ENCODE measurements at regions not wholly inside any gene's neighbourhood (a gene's known extent, or its start where the extent isn't known, plus 50 kb on each side); places are given as distances from the start of the nearest gene placed in this dataset.

- H3K4me2 ChIP-seq (ENCODE audit: low read length) = no peak overlapping the region
- no peaks in the 10 kb centered on the region for H3K4me1 ChIP-seq (ENCODE audit: insufficient read depth, low read length, severe bottlenecking)
- no peak overlapping the region for H3K4me3 ChIP-seq (ENCODE audit: low read depth, low read length, poor library complexity, severe bottlenecking)
These were observed 100.2 kb upstream of the JADE1 start for GRCh38 chr4:128709268-128709667.

DNA sequence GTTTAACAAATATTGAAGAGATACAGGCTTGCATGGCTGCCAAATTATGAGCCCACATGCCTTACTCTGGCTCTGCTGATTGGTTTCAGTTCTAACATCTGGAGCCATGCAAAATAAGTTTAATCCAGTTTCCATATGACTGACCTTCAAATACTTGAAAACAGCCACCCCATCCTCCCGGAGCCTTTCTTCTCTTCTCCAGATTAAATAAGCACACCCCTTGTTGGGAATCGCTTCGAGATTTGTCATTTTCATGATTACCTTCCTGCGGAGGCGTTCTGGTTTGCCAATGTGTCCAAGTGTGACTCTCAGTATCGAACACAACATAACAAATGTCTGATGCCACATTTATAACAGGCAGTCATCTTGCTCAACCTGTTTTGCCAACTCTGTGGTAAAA is 101.6 kb upstream of the JADE1 start:
- Histone ChIP-seq H3K36me3 (ENCODE audit: insufficient read depth, low read length) (no peaks in the 10 kb centered on the region), H3K27ac (ENCODE audit: low read depth, low read length, poor library complexity, severe bottlenecking) (no peak overlapping the region), H3F3A (ENCODE audit: insufficient read depth, low read length) (no peaks in the 10 kb centered on the region), H3K9ac (ENCODE audit: low read length) (no peak overlapping the region), H3K9me2 (ENCODE audit: low read depth, low read length) (no peaks in the 10 kb centered on the region), H3K27me3 (ENCODE audit: insufficient read depth, low read length) (no peaks in the 10 kb centered on the region), H3K4me3 (ENCODE audit: low read depth, low read length, poor library complexity, severe bottlenecking) (no peak overlapping the region), H2AFZ (ENCODE audit: low read length) (no peak overlapping the region), H3K4me1 (ENCODE audit: insufficient read depth, low read length, severe bottlenecking) (no peaks in the 10 kb centered on the region), H4K20me1 (ENCODE audit: insufficient read depth, low read length) (no peaks in the 10 kb centered on the region), H3K4me2 (ENCODE audit: low read length) (no peak overlapping the region), H3K79me2 (ENCODE audit: insufficient read depth, low read length) (no peaks in the 10 kb centered on the region), H3K9me3 (ENCODE audit: low read length) (no peaks in the 10 kb centered on the region)
- no peak for TF ChIP-seq EZH2 (IDR thresholded peaks at IDR 0.05; ENCODE audit: borderline replicate concordance, low read length)
- TF ChIP-seq, protein P1, sequence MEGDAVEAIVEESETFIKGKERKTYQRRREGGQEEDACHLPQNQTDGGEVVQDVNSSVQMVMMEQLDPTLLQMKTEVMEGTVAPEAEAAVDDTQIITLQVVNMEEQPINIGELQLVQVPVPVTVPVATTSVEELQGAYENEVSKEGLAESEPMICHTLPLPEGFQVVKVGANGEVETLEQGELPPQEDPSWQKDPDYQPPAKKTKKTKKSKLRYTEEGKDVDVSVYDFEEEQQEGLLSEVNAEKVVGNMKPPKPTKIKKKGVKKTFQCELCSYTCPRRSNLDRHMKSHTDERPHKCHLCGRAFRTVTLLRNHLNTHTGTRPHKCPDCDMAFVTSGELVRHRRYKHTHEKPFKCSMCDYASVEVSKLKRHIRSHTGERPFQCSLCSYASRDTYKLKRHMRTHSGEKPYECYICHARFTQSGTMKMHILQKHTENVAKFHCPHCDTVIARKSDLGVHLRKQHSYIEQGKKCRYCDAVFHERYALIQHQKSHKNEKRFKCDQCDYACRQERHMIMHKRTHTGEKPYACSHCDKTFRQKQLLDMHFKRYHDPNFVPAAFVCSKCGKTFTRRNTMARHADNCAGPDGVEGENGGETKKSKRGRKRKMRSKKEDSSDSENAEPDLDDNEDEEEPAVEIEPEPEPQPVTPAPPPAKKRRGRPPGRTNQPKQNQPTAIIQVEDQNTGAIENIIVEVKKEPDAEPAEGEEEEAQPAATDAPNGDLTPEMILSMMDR (IDR thresholded peaks at IDR 0.05; ENCODE audit: low read length) = no peak

More at GRCh38 chr4:128709268-128709667, 100.2 kb upstream of the JADE1 start:
- H3K36me3 ChIP-seq (ENCODE audit: insufficient read depth, low read length) = no peaks in the 10 kb centered on the region
- H3K79me2 ChIP-seq (ENCODE audit: insufficient read depth, low read length) = no peaks in the 10 kb centered on the region
- TF ChIP-seq, protein P1 (IDR thresholded peaks at IDR 0.05; ENCODE audit: low read length) = no peak
- TF ChIP-seq EZH2 (IDR thresholded peaks at IDR 0.05; ENCODE audit: borderline replicate concordance, low read length) = no peak
- H3K9me2 ChIP-seq (ENCODE audit: low read depth, low read length) = no peaks in the 10 kb centered on the region
- H3K9ac ChIP-seq (ENCODE audit: low read length) = no peak overlapping the region
- H2AFZ ChIP-seq (ENCODE audit: low read length) = no peak overlapping the region
- no peak overlapping the region for H3K27ac ChIP-seq (ENCODE audit: low read depth, low read length, poor library complexity, severe bottlenecking)
- H3K27me3 ChIP-seq (ENCODE audit: insufficient read depth, low read length) = no peaks in the 10 kb centered on the region
- H3K9me3 ChIP-seq (ENCODE audit: low read length) = no peaks in the 10 kb centered on the region
- H4K20me1 ChIP-seq (ENCODE audit: insufficient read depth, low read length) = no peaks in the 10 kb centered on the region
- no peaks in the 10 kb centered on the region for H3F3A ChIP-seq (ENCODE audit: insufficient read depth, low read length)

DNA sequence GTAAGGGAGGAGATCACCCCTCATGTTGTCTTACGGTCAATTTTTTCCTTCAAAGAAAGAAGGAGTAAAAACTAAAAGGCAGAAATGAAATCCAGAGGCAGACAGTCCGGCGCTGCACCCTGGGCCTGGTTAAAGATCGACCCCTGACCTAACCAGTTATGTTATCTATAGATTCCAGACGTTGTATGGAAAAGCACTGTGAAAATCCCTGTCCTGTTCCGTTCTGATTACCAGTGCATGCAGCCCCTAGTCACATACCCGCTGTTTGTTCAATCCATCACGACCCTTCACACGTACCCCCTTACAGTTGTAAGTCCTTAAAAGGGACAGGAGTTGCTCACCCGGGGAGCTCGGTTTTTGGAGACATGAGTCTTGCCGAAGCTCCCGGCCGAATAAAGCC is 105.6 kb upstream of the JADE1 start:
- H3K9me2 ChIP-seq (ENCODE audit: low read depth, low read length) = no peaks in the 10 kb centered on the region
- H3K9me3 ChIP-seq (ENCODE audit: low read length) = no peaks in the 10 kb centered on the region
- H3K36me3 ChIP-seq (ENCODE audit: insufficient read depth, low read length) = no peaks in the 10 kb centered on the region
- no peak overlapping the region for H3K4me2 ChIP-seq (ENCODE audit: low read length)
- H3K4me1 ChIP-seq (ENCODE audit: insufficient read depth, low read length, severe bottlenecking) = no peaks in the 10 kb centered on the region
- no peak overlapping the region for H3K9ac ChIP-seq (ENCODE audit: low read length)
- H2AFZ ChIP-seq (ENCODE audit: low read length) = no peak overlapping the region
- H3F3A ChIP-seq (ENCODE audit: insufficient read depth, low read length) = no peaks in the 10 kb centered on the region
- H4K20me1 ChIP-seq (ENCODE audit: insufficient read depth, low read length) = no peaks in the 10 kb centered on the region
- no peak overlapping the region for H3K4me3 ChIP-seq (ENCODE audit: low read depth, low read length, poor library complexity, severe bottlenecking)
- no peak overlapping the region for H3K27ac ChIP-seq (ENCODE audit: low read depth, low read length, poor library complexity, severe bottlenecking)
- TF ChIP-seq, protein P1 (IDR thresholded peaks at IDR 0.05; ENCODE audit: low read length) = no peak
- no peaks in the 10 kb centered on the region for H3K79me2 ChIP-seq (ENCODE audit: insufficient read depth, low read length)
- H3K27me3 ChIP-seq (ENCODE audit: insufficient read depth, low read length) = no peaks in the 10 kb centered on the region
